GM12892 (cell line): ENCODE measurements at regions not wholly inside any gene's neighbourhood (a gene's known extent, or its start where the extent isn't known, plus 50 kb on each side); places are given as distances from the start of the nearest gene placed in this dataset.
"Not testable (repeated sequence)": the region's sequence is repeated elsewhere in the genome, so short reads cannot be mapped to it uniquely, and the experiment has no call there.

Source experiments
- DNase-seq: peaks from one replicate; pipeline ENCODE4 v3.0.0; 2011; ENCODE audit not compliant: insufficient read length
- FAIRE-seq: peaks from 2 replicates; lab custom pipeline; 2011; peaks lifted over from hg19 to GRCh38; lab: Jason Lieb, UNC
- POLR2A ChIP-seq: IDR thresholded peaks from 2 replicates; pipeline ENCODE4 v1.6.1; 2011; ENCODE audit warnings: low read depth, low read length, control low read depth
- POLR2AphosphoS5 ChIP-seq: IDR thresholded peaks from 2 replicates; pipeline ENCODE4 v1.6.1; 2011; ENCODE audit warnings: low read depth, low read length, control low read depth
- TAF1 ChIP-seq: IDR thresholded peaks from 2 replicates; pipeline ENCODE4 v1.6.1; 2011; ENCODE audit warnings: low read depth, mild to moderate bottlenecking, control low read depth, low read length, borderline replicate concordance

- TF ChIP-seq TAF1 (no peak), POLR2A (no peak)
- FAIRE-seq (no peak), DNase-seq (no peak)
Observed at GRCh38 chr6:19395316-19395715, 441.9 kb upstream of the ID4 start.

- TF ChIP-seq POLR2AphosphoS5: no peak
- TF ChIP-seq POLR2A: no peak
- no peak for TF ChIP-seq TAF1
Observed at GRCh38 chr6:19399406-19399805, 437.8 kb upstream of the ID4 start.

GRCh38 chr6:19404884-19405283 lies 432.3 kb upstream of the ID4 start:
- FAIRE-seq, DNase-seq: not testable (repeated sequence)

More at GRCh38 chr6:19399406-19399805, 437.8 kb upstream of the ID4 start:
- DNase-seq (no peak), FAIRE-seq (no peak)

GRCh38 chr6:19408331-19408730 lies 428.8 kb upstream of the ID4 start:
- no peak for TF ChIP-seq TAF1
- no peak for TF ChIP-seq POLR2AphosphoS5
- no peak for TF ChIP-seq POLR2A
- DNase-seq (no peak), FAIRE-seq (no peak)

GRCh38 chr6:19410481-19410880 lies 426.7 kb upstream of the ID4 start:
- TF ChIP-seq TAF1: no peak
- TF ChIP-seq POLR2A: no peak
- TF ChIP-seq POLR2AphosphoS5: no peak
- DNase-seq (no peak), FAIRE-seq (no peak)

- DNase-seq: no peak
- TF ChIP-seq POLR2A (no peak), TAF1 (no peak), POLR2AphosphoS5 (no peak)
- FAIRE-seq: no peak
Observed at GRCh38 chr6:19413323-19413722, 423.8 kb upstream of the ID4 start.

- FAIRE-seq: no peak
- TF ChIP-seq POLR2AphosphoS5 (no peak), POLR2A (no peak), TAF1 (no peak)
- DNase-seq: no peak
Observed at GRCh38 chr6:19415605-19416326, 421.4 kb upstream of the ID4 start.

GRCh38 chr6:19416811-19417210 lies 420.4 kb upstream of the ID4 start:
- FAIRE-seq: no peak
- TF ChIP-seq POLR2A: no peak
- TF ChIP-seq POLR2AphosphoS5: no peak
- TF ChIP-seq TAF1: no peak
- no peak for DNase-seq

- FAIRE-seq (no peak), DNase-seq (no peak)
- TF ChIP-seq POLR2AphosphoS5: no peak
- TF ChIP-seq POLR2A: no peak
- no peak for TF ChIP-seq TAF1
Observed at GRCh38 chr6:19417713-19418112, 419.5 kb upstream of the ID4 start.

- FAIRE-seq: no peak
Observed at GRCh38 chr6:19424853-19425252, 412.3 kb upstream of the ID4 start.

GRCh38 chr6:19427548-19427947 lies 409.6 kb upstream of the ID4 start:
- DNase-seq (no peak), FAIRE-seq (no peak)
- TF ChIP-seq TAF1 (no peak), POLR2AphosphoS5 (no peak), POLR2A (no peak)

More at GRCh38 chr6:19424853-19425252, 412.3 kb upstream of the ID4 start:
- DNase-seq: no peak
- TF ChIP-seq TAF1 (no peak), POLR2AphosphoS5 (no peak), POLR2A (no peak)

GRCh38 chr6:19432966-19433498 lies 404.1 kb upstream of the ID4 start:
- no peak for FAIRE-seq
- no peak for DNase-seq
- TF ChIP-seq TAF1 (no peak), POLR2AphosphoS5 (no peak), POLR2A (no peak)

- TF ChIP-seq TAF1: no peak
- no peak for TF ChIP-seq POLR2A
- no peak for TF ChIP-seq POLR2AphosphoS5
- FAIRE-seq (no peak), DNase-seq (no peak)
Observed at GRCh38 chr6:19434065-19434464, 403.1 kb upstream of the ID4 start.
